ENCODE measurements at regions not wholly inside any gene's neighbourhood (a gene's known extent, or its start where the extent isn't known, plus 50 kb on each side); places are given as distances from the start of the nearest gene placed in this dataset.
A peak's percentile ranks its signal among the peaks of the same experiment; 100 is the strongest.
"Not testable (repeated sequence)": the region's sequence is repeated elsewhere in the genome, so short reads cannot be mapped to it uniquely, and the experiment has no call there.

DNA sequence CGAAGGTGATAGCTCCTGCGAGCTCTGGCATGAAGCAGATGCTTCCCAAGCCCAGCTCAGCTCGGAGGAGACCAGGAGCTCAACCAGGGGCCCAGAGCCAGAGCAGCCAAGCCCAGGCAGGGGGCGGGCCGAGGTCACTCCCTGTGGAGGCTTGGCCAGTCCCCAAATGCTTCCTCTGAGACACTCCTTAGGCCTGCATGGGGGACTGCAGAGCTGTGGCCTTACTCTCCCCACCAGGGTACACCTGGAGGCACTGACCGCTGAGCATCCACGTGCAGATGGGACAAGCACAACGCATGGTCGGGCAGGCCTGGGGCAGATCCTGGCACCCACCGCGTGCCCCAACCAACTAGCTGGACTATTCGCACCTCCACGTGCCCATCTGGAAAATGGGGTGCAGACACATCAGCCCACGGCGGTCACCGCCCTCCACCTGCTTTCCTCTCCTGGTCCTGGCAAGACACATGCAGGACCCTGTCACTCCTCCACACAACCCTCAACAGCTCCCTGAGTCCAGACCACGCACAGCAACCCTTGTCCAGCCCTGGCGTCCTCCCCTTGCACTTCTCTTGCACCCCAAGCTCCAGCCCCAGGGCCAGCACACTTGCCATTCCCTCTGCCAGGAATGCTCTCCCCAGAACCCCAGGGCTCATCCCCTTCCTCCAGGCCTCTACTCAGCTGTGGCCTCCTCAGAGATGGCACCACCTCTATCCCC lies 164.7 kb upstream of the IQSEC1 start:
- H3K36me3 ChIP-seq = no peaks in the 10 kb centered on the region
- peaks cover 28% of the 10 kb centered on the region for H3K27me3 ChIP-seq
- H3K4me3 ChIP-seq = no peak overlapping the region
- DNase-seq = no peak
- H3K4me1 ChIP-seq = no peaks in the 10 kb centered on the region
- H3K27ac ChIP-seq = no peak overlapping the region
- no peaks in the 10 kb centered on the region for H3K9me3 ChIP-seq (replicated peaks)

DNA sequence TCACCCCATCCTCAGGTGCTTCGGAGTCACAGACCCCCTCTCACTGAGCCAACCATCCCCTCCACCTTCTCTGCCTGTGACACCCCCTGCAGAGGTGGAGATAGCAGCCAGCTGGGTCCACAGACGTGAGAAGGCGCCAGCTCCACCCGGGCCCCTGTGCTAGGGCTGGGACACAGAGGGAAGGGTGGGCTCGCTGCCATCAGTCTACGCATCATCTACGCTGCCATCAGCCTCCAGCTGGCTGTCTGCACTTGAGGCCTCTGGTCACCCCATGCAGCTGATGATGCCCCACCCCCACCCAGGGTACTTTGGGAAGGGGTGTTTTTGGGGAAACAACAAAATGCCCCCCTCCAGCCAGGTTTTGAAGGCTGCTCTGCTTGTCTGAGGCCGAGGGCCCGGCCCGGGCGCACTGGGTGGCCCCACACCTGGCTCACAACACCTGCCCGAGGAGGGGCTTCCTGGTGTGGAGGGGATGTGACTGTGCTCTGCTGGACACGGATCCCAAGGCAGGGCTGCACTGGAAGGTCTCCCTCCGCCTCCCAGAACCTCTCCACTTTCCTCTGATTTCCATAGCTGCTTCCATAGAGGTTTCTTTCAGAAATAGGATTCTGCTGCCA lies 163.4 kb upstream of the IQSEC1 start:
- DNase-seq = no peak
- H3K4me1 ChIP-seq = no peaks in the 10 kb centered on the region
- no peaks in the 10 kb centered on the region for H3K9me3 ChIP-seq (replicated peaks)
- no peak overlapping the region for H3K27ac ChIP-seq
- H3K27me3 ChIP-seq = peaks cover 20% of the 10 kb centered on the region
- H3K4me3 ChIP-seq = no peak overlapping the region
- H3K36me3 ChIP-seq = no peaks in the 10 kb centered on the region

GRCh38 chr3:13235897-13236296 lies 162.7 kb upstream of the IQSEC1 start:
- Histone ChIP-seq H3K9me3 (replicated peaks) (no peaks in the 10 kb centered on the region), H3K27ac (no peak overlapping the region), H3K4me3 (no peak overlapping the region), H3K36me3 (no peaks in the 10 kb centered on the region), H3K27me3 (peaks cover 14% of the 10 kb centered on the region), H3K4me1 (no peaks in the 10 kb centered on the region)
- peak in 1 of 2 experiments; percentile 13 for DNase-seq

DNA sequence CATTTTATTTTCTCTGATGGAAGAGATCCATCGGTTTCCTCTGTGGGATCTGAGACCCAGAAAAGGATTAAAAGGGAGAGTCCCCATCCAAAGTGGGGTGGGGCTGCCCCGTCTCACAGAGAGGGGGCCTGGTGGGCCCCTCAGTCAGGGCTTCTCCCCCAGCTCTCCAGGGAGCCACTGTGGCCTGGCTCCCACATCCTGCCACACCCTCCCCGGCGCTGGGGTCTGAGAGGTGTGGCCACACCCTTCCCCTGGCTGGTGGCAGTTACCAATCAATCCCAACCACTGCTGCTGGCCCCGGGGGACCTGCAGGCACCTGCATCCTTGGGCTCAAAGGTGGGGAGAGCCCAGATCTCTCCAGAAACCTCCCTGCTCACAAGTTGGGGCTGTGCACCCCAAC lies 161.8 kb upstream of the IQSEC1 start:
- no peak overlapping the region for H3K27ac ChIP-seq
- peaks cover 14% of the 10 kb centered on the region for H3K27me3 ChIP-seq
- H3K9me3 ChIP-seq (replicated peaks) = no peaks in the 10 kb centered on the region
- H3K36me3 ChIP-seq = no peaks in the 10 kb centered on the region
- H3K4me1 ChIP-seq = no peaks in the 10 kb centered on the region
- H3K4me3 ChIP-seq = no peak overlapping the region
- DNase-seq = no peak

GRCh38 chr3:13234666-13235065 lies 161.4 kb upstream of the IQSEC1 start:
- Histone ChIP-seq H3K27me3 (peaks cover 14% of the 10 kb centered on the region), H3K36me3 (no peaks in the 10 kb centered on the region), H3K4me3 (no peak overlapping the region), H3K9me3 (replicated peaks) (no peaks in the 10 kb centered on the region), H3K4me1 (no peaks in the 10 kb centered on the region), H3K27ac (no peak overlapping the region)
- DNase-seq = no peak

GRCh38 chr3:13233487-13234485 lies 160.6 kb upstream of the IQSEC1 start:
- peaks cover 14% of the 10 kb centered on the region for H3K27me3 ChIP-seq
- no peak for DNase-seq
- H3K4me1 ChIP-seq = no peaks in the 10 kb centered on the region

GRCh38 chr3:13231781-13232666 lies 158.8 kb upstream of the IQSEC1 start:
- Histone ChIP-seq H3K36me3 (no peaks in the 10 kb centered on the region), H3K27me3 (peaks cover 14% of the 10 kb centered on the region), H3K9me3 (replicated peaks) (no peaks in the 10 kb centered on the region), H3K27ac (no peak overlapping the region), H3K4me3 (no peak overlapping the region), H3K4me1 (no peaks in the 10 kb centered on the region)
- no peak for DNase-seq

More at GRCh38 chr3:13233487-13234485, 160.6 kb upstream of the IQSEC1 start:
- H3K4me3 ChIP-seq = no peak overlapping the region
- no peaks in the 10 kb centered on the region for H3K9me3 ChIP-seq (replicated peaks)
- no peak overlapping the region for H3K27ac ChIP-seq
- H3K36me3 ChIP-seq = no peaks in the 10 kb centered on the region

DNA sequence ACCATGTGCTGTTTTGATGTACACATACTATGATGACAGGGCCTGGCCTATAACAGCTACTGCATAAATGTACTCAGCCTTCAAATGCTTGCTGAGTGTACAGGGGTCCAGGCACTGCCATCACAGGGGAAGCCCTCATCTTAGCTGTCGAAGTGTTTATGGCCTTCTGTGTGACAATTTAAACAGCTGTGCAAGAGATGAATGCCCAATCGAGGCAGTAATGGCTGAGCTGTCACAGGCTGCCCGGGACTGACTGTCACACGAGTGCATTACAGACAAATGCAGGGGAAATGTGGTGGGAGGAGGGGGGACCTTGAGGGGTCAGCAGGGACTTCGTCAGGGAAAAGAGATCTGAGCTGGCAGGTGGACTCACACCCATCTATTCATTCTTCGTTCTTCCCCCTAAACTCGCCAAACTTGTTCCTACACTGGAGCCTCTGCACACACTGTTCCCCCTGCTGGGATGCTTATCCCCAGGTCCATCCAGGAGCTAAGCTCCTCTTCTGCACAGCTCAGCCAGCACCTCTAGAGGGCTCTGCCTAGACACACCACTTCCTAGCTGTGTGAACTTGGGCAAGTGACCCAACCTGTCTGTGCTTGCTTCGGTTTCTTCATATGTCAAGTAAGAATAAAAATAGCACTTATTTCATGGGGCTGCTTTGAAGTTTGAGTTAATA lies 156.2 kb upstream of the IQSEC1 start:
- Histone ChIP-seq H3K9me3 (replicated peaks) (no peaks in the 10 kb centered on the region), H3K27ac (no peak overlapping the region), H3K36me3 (no peaks in the 10 kb centered on the region), H3K27me3 (peaks cover 10% of the 10 kb centered on the region), H3K4me1 (no peaks in the 10 kb centered on the region), H3K4me3 (no peak overlapping the region)
- DNase-seq = peak in 1 of 2 experiments; percentile 25

GRCh38 chr3:13228584-13228983 lies 155.4 kb upstream of the IQSEC1 start:
- Histone ChIP-seq H3K27me3 (peaks cover 4% of the 10 kb centered on the region; the same call in 1 of the 2 replicates), H3K4me3 (no peak overlapping the region), H3K36me3 (no peaks in the 10 kb centered on the region), H3K9me3 (replicated peaks) (no peaks in the 10 kb centered on the region), H3K27ac (no peak overlapping the region), H3K4me1 (no peaks in the 10 kb centered on the region)
- no peak for DNase-seq

DNA sequence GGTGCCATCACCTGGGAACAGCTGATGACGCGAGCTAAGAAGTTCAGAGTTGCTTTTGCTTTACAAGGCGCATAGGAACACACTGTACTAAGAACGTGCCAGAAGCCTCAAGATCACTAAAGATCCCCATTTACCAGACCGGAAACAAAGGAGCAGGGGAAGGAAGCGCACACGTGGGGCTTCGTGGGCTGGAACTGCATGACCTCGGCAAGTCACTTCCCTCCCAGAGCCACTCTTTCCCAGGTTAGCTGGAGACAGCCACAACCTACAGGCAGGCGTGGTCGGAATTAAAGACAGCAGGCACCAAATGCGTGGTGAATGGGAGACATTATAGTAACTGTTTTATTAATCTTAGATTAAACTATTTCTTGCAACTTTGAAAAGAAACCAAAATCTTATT lies 154.9 kb upstream of the IQSEC1 start:
- not testable (repeated sequence) for H3K4me1 ChIP-seq; H3K27me3 ChIP-seq; DNase-seq; H3K4me3 ChIP-seq; H3K9me3 ChIP-seq (replicated peaks); H3K27ac ChIP-seq; H3K36me3 ChIP-seq

GRCh38 chr3:13227315-13228165 lies 154.3 kb upstream of the IQSEC1 start:
- DNase-seq = no peak
- H3K4me1 ChIP-seq = no peaks in the 10 kb centered on the region
- no peaks in the 10 kb centered on the region for H3K36me3 ChIP-seq
- no peak overlapping the region for H3K27ac ChIP-seq
- H3K27me3 ChIP-seq = no peaks in the 10 kb centered on the region
- H3K9me3 ChIP-seq (replicated peaks) = no peaks in the 10 kb centered on the region
- no peak overlapping the region for H3K4me3 ChIP-seq

DNA sequence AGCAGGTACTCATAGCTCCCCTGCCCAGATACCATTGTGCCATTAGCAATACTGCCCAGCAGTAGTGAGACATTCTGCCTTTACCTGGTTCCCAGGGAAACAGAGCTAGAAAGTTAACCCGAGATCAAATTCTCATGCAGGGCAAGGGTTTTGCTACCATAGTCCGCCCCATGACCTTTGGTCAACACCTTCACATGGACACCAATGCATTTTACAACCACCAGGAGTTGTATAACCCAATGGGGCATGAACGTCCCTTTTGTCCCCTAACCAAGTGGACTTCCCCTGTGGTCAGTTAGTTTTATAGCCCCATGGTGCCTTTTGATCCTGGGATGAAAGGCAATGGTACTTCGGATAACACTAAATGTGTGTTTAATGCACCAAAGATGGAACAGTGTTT lies 151.7 kb upstream of the IQSEC1 start:
- DNase-seq = no peak
- H3K36me3 ChIP-seq = no peaks in the 10 kb centered on the region
- H3K9me3 ChIP-seq (replicated peaks) = no peaks in the 10 kb centered on the region
- peaks cover 3% of the 10 kb centered on the region; the same call in 1 of the 2 replicates for H3K27me3 ChIP-seq
- no peaks in the 10 kb centered on the region for H3K4me1 ChIP-seq
- H3K4me3 ChIP-seq = no peak overlapping the region
- no peak overlapping the region for H3K27ac ChIP-seq

DNA sequence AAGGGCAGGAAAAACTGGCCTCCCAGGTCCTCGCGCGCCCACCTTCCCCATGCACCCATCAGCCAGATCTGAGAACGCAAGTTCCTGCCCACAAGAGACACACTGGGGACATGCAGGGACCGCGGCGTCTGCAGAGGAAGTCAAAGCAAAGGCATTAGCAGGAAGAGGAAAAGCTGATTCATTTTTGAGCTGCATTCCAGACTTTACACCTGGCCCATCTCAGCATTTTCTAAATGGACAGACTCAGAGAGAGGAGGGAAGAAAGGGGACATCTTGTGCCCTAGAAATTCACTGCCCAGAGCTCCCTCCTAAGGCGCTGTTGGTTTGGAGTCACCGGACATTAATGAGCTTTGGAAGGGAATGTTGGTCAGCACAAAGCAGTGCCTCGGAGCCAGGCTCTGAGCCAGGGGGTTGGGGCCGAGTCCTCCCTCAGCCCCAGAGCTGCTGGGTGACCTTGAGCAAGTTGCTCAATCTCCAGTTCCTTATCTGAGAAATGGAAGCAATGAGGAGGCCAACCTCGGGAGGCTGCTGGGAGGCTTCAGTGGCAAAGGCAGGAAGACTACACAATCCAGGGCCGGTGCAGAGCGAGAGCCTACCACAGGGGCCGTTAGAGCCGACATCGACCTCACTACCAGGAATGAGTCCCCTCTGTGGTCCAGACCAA lies 150.5 kb upstream of the IQSEC1 start:
- Histone ChIP-seq H3K9me3 (replicated peaks) (no peaks in the 10 kb centered on the region), H3K27me3 (peaks cover 7% of the 10 kb centered on the region), H3K36me3 (no peaks in the 10 kb centered on the region), H3K4me1 (no peaks in the 10 kb centered on the region), H3K4me3 (no peak overlapping the region), H3K27ac (no peak overlapping the region)
- no peak for DNase-seq
